ENCODE measurements at regions not wholly inside any gene's neighbourhood (a gene's known extent, or its start where the extent isn't known, plus 50 kb on each side); places are given as distances from the start of the nearest gene placed in this dataset.

GRCh38 chrX:39600222-39600621, 497.5 kb downstream of the BCOR start:
- no peak overlapping the region for H4K91ac ChIP-seq (ENCODE audit: insufficient read length, low read depth, low read length)
- H2BK120ac ChIP-seq (ENCODE audit: low read depth, low read length, poor library complexity, severe bottlenecking): no peak overlapping the region
- no peak for DNase-seq
- H3K4me3 Mint-ChIP-seq: no peak overlapping the region
- H3T11ph ChIP-seq (ENCODE audit: low read length): no peak overlapping the region
- H3K4me1 ChIP-seq (ENCODE audit: insufficient read depth, low read length): peaks cover 6% of the 10 kb centered on the region
- H2BK5ac ChIP-seq (ENCODE audit: insufficient read length, low read length): no peak overlapping the region
- peaks cover 0 to 2% (median 0%) of the 10 kb centered on the region in 3 experiments; a peak in 2 of 7 replicates for H3K36me3 Mint-ChIP-seq (ENCODE audit: insufficient read depth in 1 of 3, low read depth in 3 of 3)
- H3K79me2 ChIP-seq (ENCODE audit: insufficient read depth, low read length): no peaks in the 10 kb centered on the region
- H2BK15ac ChIP-seq (ENCODE audit: low read depth, low read length): no peak overlapping the region
- no peaks in the 10 kb centered on the region for H3K9me3 ChIP-seq (ENCODE audit: control insufficient read depth, low read depth, low read length)
- WGBS (ENCODE audit: extremely low coverage, insufficient read length, low lambda C conversion rate): no CpG with 5 or more reads among the region's 6 CpGs
- peaks cover 4% of the 10 kb centered on the region for H3K27me3 Mint-ChIP-seq (ENCODE audit: low read depth)
- H3K4me2 ChIP-seq (ENCODE audit: insufficient read depth, insufficient read length, low read length): no peak overlapping the region
- no peak overlapping the region for H2AK5ac ChIP-seq (ENCODE audit: insufficient read length, low read length)
- no peak overlapping the region for H3K27ac ChIP-seq (ENCODE audit: insufficient read length, low read depth, low read length)
- H3K23me2 ChIP-seq (ENCODE audit: insufficient read length, low read depth, low read length, poor library complexity, severe bottlenecking): no peaks in the 10 kb centered on the region
- no peaks in the 10 kb centered on the region for H4K20me1 ChIP-seq (ENCODE audit: control insufficient read depth, insufficient read depth, insufficient read length)
- H3K27me3 ChIP-seq (ENCODE audit: insufficient read depth, low read length): no peaks in the 10 kb centered on the region
- H3K79me1 ChIP-seq (ENCODE audit: insufficient read depth, low read depth, low read length, poor library complexity, severe bottlenecking): no peaks in the 10 kb centered on the region
- H3K27ac Mint-ChIP-seq: 0 out of 7 replicates have a peak overlapping the region, but pooled peaks of 1 of the 3 experiments have one; percentile 16
- no peak overlapping the region for H4K8ac ChIP-seq (replicated peaks; ENCODE audit: insufficient read length, low read depth, low read length)
- no peak overlapping the region for H2BK20ac ChIP-seq (ENCODE audit: low read depth, low read length, poor library complexity, severe bottlenecking)
- no peak overlapping the region for H3K9ac ChIP-seq (ENCODE audit: extremely low read depth, insufficient read length, low read length)
- H3K56ac ChIP-seq (ENCODE audit: insufficient read length, low read depth, low read length): no peak overlapping the region
- TF ChIP-seq CTCF (conservative IDR thresholded peaks at IDR 0.05): no peak
- H3K18ac ChIP-seq (ENCODE audit: insufficient read length, low read depth, low read length): no peak overlapping the region
- no peak overlapping the region for H3K14ac ChIP-seq (ENCODE audit: insufficient read depth, low read length)
- H2BK12ac ChIP-seq (ENCODE audit: insufficient read length, low read depth, low read length): no peak overlapping the region
- no peak overlapping the region for H4K5ac ChIP-seq (ENCODE audit: insufficient read length, low read depth, low read length)
- H3K23ac ChIP-seq (ENCODE audit: insufficient read length, low read depth, low read length): no peak overlapping the region
- H2AFZ ChIP-seq (ENCODE audit: low read length): no peak overlapping the region
- H3K4ac ChIP-seq (ENCODE audit: low read depth, low read length): no peak overlapping the region
- peaks cover 12 to 13% of the 10 kb centered on the region in 2 experiments for H3K4me1 Mint-ChIP-seq
- H3K9me3 Mint-ChIP-seq: peaks cover 55 to 74% of the 10 kb centered on the region in 2 experiments

All from H9 (cell line).